ENCODE measurements at regions not wholly inside any gene's neighbourhood (a gene's known extent, or its start where the extent isn't known, plus 50 kb on each side); places are given as distances from the start of the nearest gene placed in this dataset.

DNA sequence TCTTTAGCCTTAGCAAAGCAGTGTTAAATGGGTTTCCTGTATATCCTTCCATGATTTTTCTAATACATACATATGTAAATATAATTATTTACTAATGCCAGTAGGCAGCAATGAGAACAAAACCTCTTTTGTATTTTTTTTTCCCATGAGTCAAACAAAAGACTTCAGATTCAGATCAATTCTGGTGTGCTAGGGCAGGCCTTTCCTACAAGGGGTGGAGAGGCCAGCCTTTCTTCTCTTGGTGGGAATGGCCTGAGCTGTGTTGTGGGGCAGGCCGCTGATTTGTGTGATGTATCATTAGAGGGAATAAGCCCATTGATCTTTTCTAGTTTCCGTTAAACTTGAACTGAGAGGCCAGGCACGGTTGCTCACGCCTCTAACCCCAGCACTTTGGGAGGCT, 115.5 kb upstream of the DMRT1 start:
- Histone ChIP-seq H3K4me1 (ENCODE audit: insufficient read depth, insufficient read length) (no peaks in the 10 kb centered on the region), H3K9ac (ENCODE audit: insufficient read length, low read depth) (no peak overlapping the region), H3K36me3 (ENCODE audit: insufficient read depth, insufficient read length, low read length) (peaks cover 20% of the 10 kb centered on the region), H3K9me3 (ENCODE audit: insufficient read depth, low read length) (no peaks in the 10 kb centered on the region), H3K27me3 (ENCODE audit: insufficient read depth, insufficient read length) (no peaks in the 10 kb centered on the region), H3K4me3 (ENCODE audit: insufficient read length, low read depth) (no peak overlapping the region)
- no peak for DNase-seq (ENCODE audit: low read depth, low spot score)
- TF ChIP-seq ZNF274 (IDR thresholded peaks at IDR 0.05; ENCODE audit: low read depth, low read length), result no peak
- no peak for TF ChIP-seq YY1 (IDR thresholded peaks at IDR 0.05; ENCODE audit: insufficient read depth, insufficient read length)
- TF ChIP-seq SUZ12 (IDR thresholded peaks at IDR 0.05; ENCODE audit: extremely low read depth, insufficient read depth, insufficient read length), result no peak

DNA sequence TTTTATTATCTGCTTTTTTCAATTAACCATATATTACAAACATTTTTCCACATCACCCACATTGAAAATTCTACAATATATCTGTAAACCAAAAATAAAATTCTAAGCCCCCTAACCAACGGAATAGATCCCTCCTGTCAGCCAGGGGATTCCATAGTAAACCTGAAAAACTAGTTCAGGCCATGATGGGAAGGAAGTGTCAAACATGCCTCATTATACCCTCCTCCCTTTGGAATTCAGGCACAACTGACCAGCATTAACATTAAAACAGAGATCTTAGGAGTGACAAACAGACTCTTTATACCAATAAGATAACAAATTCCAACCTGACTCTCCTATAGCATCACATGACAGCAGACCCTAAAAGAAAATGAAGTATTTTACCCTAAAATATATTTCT, 113.7 kb upstream of the DMRT1 start:
- H3K9me3 ChIP-seq (ENCODE audit: insufficient read depth, low read length), result no peaks in the 10 kb centered on the region
- no peaks in the 10 kb centered on the region for H3K4me1 ChIP-seq (ENCODE audit: insufficient read depth, insufficient read length)
- no peak overlapping the region for H3K9ac ChIP-seq (ENCODE audit: insufficient read length, low read depth)
- no peak for DNase-seq (ENCODE audit: low read depth, low spot score)
- no peaks in the 10 kb centered on the region for H3K27me3 ChIP-seq (ENCODE audit: insufficient read depth, insufficient read length)
- no peak for TF ChIP-seq YY1 (IDR thresholded peaks at IDR 0.05; ENCODE audit: insufficient read depth, insufficient read length)
- no peak for TF ChIP-seq SUZ12 (IDR thresholded peaks at IDR 0.05; ENCODE audit: extremely low read depth, insufficient read depth, insufficient read length)
- TF ChIP-seq ZNF274 (IDR thresholded peaks at IDR 0.05; ENCODE audit: low read depth, low read length), result no peak
- no peak overlapping the region for H3K4me3 ChIP-seq (ENCODE audit: insufficient read length, low read depth)
- peaks cover 33% of the 10 kb centered on the region for H3K36me3 ChIP-seq (ENCODE audit: insufficient read depth, insufficient read length, low read length)

- Histone ChIP-seq H3K4me1 (ENCODE audit: insufficient read depth, insufficient read length) (no peaks in the 10 kb centered on the region), H3K9ac (ENCODE audit: insufficient read length, low read depth) (no peak overlapping the region), H3K9me3 (ENCODE audit: insufficient read depth, low read length) (no peaks in the 10 kb centered on the region), H3K4me3 (ENCODE audit: insufficient read length, low read depth) (no peak overlapping the region), H3K36me3 (ENCODE audit: insufficient read depth, insufficient read length, low read length) (peaks cover 34% of the 10 kb centered on the region), H3K27me3 (ENCODE audit: insufficient read depth, insufficient read length) (no peaks in the 10 kb centered on the region)
- DNase-seq (ENCODE audit: low read depth, low spot score), result no peak
- TF ChIP-seq ZNF274 (IDR thresholded peaks at IDR 0.05; ENCODE audit: low read depth, low read length), result no peak
- TF ChIP-seq SUZ12 (IDR thresholded peaks at IDR 0.05; ENCODE audit: extremely low read depth, insufficient read depth, insufficient read length), result no peak
- no peak for TF ChIP-seq YY1 (IDR thresholded peaks at IDR 0.05; ENCODE audit: insufficient read depth, insufficient read length)
These were observed 113.0 kb upstream of the DMRT1 start for GRCh38 chr9:728535-728934.

DNA sequence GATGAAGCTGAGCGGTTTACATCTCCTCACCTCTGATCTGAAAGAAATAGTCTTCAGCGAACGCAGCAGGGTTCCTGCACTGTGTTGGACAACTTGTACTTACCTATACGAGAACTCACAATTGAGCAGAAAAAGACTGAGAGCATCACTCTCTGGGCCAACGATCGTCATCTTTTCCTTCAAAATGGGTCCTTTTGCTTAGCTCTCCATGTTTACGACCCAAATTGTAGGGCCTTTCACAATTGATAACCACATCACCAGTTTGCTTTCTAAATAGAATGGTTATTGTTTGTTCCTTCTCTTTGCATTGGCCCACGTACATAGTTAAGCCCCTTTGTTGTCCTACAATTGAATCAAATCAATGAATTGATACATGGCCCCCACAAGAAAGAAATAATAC, 110.0 kb upstream of the DMRT1 start:
- no peak for TF ChIP-seq SUZ12 (IDR thresholded peaks at IDR 0.05; ENCODE audit: extremely low read depth, insufficient read depth, insufficient read length)
- Histone ChIP-seq H3K4me1 (ENCODE audit: insufficient read depth, insufficient read length) (no peaks in the 10 kb centered on the region), H3K36me3 (ENCODE audit: insufficient read depth, insufficient read length, low read length) (peaks cover 50% of the 10 kb centered on the region), H3K9me3 (ENCODE audit: insufficient read depth, low read length) (no peaks in the 10 kb centered on the region), H3K4me3 (ENCODE audit: insufficient read length, low read depth) (no peak overlapping the region), H3K9ac (ENCODE audit: insufficient read length, low read depth) (no peak overlapping the region), H3K27me3 (ENCODE audit: insufficient read depth, insufficient read length) (no peaks in the 10 kb centered on the region)
- DNase-seq (ENCODE audit: low read depth, low spot score), result no peak

- H3K9ac ChIP-seq (ENCODE audit: insufficient read length, low read depth), result no peak overlapping the region
- H3K4me1 ChIP-seq (ENCODE audit: insufficient read depth, insufficient read length), result no peaks in the 10 kb centered on the region
- H3K4me3 ChIP-seq (ENCODE audit: insufficient read length, low read depth), result no peak overlapping the region
- peaks cover 79% of the 10 kb centered on the region for H3K36me3 ChIP-seq (ENCODE audit: insufficient read depth, insufficient read length, low read length)
- H3K27me3 ChIP-seq (ENCODE audit: insufficient read depth, insufficient read length), result no peaks in the 10 kb centered on the region
- DNase-seq (ENCODE audit: low read depth, low spot score), result no peak
- no peak for TF ChIP-seq ZNF274 (IDR thresholded peaks at IDR 0.05; ENCODE audit: low read depth, low read length)
- TF ChIP-seq SUZ12 (IDR thresholded peaks at IDR 0.05; ENCODE audit: extremely low read depth, insufficient read depth, insufficient read length), result no peak
- TF ChIP-seq YY1 (IDR thresholded peaks at IDR 0.05; ENCODE audit: insufficient read depth, insufficient read length), result no peak
- no peaks in the 10 kb centered on the region for H3K9me3 ChIP-seq (ENCODE audit: insufficient read depth, low read length)
These were observed 106.5 kb upstream of the DMRT1 start for GRCh38 chr9:734831-735511.

GRCh38 chr9:737400-738120, 103.9 kb upstream of the DMRT1 start:
- H3K9me3 ChIP-seq (ENCODE audit: insufficient read depth, low read length), result no peaks in the 10 kb centered on the region
- TF ChIP-seq SUZ12 (IDR thresholded peaks at IDR 0.05; ENCODE audit: extremely low read depth, insufficient read depth, insufficient read length), result no peak
- H3K36me3 ChIP-seq (ENCODE audit: insufficient read depth, insufficient read length, low read length), result peaks cover 78% of the 10 kb centered on the region
- H3K4me1 ChIP-seq (ENCODE audit: insufficient read depth, insufficient read length), result no peaks in the 10 kb centered on the region
- no peaks in the 10 kb centered on the region for H3K27me3 ChIP-seq (ENCODE audit: insufficient read depth, insufficient read length)
- no peak overlapping the region for H3K4me3 ChIP-seq (ENCODE audit: insufficient read length, low read depth)
- H3K9ac ChIP-seq (ENCODE audit: insufficient read length, low read depth), result no peak overlapping the region
- no peak for DNase-seq (ENCODE audit: low read depth, low spot score)

GRCh38 chr9:738209-738915, 103.1 kb upstream of the DMRT1 start:
- Histone ChIP-seq H3K4me3 (ENCODE audit: insufficient read length, low read depth) (no peak overlapping the region), H3K9ac (ENCODE audit: insufficient read length, low read depth) (no peak overlapping the region), H3K4me1 (ENCODE audit: insufficient read depth, insufficient read length) (no peaks in the 10 kb centered on the region), H3K36me3 (ENCODE audit: insufficient read depth, insufficient read length, low read length) (peaks cover 79% of the 10 kb centered on the region), H3K27me3 (ENCODE audit: insufficient read depth, insufficient read length) (no peaks in the 10 kb centered on the region), H3K9me3 (ENCODE audit: insufficient read depth, low read length) (no peaks in the 10 kb centered on the region)
- TF ChIP-seq SUZ12 (IDR thresholded peaks at IDR 0.05; ENCODE audit: extremely low read depth, insufficient read depth, insufficient read length) (no peak), ZNF274 (IDR thresholded peaks at IDR 0.05; ENCODE audit: low read depth, low read length) (no peak), YY1 (IDR thresholded peaks at IDR 0.05; ENCODE audit: insufficient read depth, insufficient read length) (no peak)
- no peak for DNase-seq (ENCODE audit: low read depth, low spot score)

Data from NT2/D1 (cell line).